H9 (cell line): ENCODE measurements at regions not wholly inside any gene's neighbourhood (a gene's known extent, or its start where the extent isn't known, plus 50 kb on each side); places are given as distances from the start of the nearest gene placed in this dataset.

Experiments
- DNase-seq: peaks from one replicate; pipeline ENCODE4 v3.0.0-alpha.2; 2017
- H2AFZ ChIP-seq: one replicate; pipeline ENCODE4 v1.6.1; 2013; ENCODE audit warnings: mild to moderate bottlenecking, low read length, control low read depth, moderate library complexity
- H2AK5ac ChIP-seq: 2 replicates; pipeline ENCODE4 v1.6.1; 2013; ENCODE audit warnings: low read length, control low read depth, mixed read lengths; ENCODE audit not compliant: insufficient read length
- H2BK120ac ChIP-seq: one replicate; pipeline ENCODE4 v1.6.1; 2013; ENCODE audit warnings: low read depth, mild to moderate bottlenecking, low read length, control low read depth, inconsistent platforms; ENCODE audit not compliant: poor library complexity, severe bottlenecking
- H2BK12ac ChIP-seq: 2 replicates; pipeline ENCODE4 v1.6.1; 2013; ENCODE audit warnings: low read length, control low read depth, mixed read lengths, low read depth; ENCODE audit not compliant: insufficient read length
- H2BK15ac ChIP-seq: 2 replicates; pipeline ENCODE4 v1.6.1; 2013; ENCODE audit warnings: low read depth, low read length, control low read depth
- H2BK20ac ChIP-seq: one replicate; pipeline ENCODE4 v1.6.1; 2013; ENCODE audit warnings: low read depth, mild to moderate bottlenecking, low read length, control low read depth, inconsistent platforms; ENCODE audit not compliant: poor library complexity, severe bottlenecking
- H2BK5ac ChIP-seq: 2 replicates; pipeline ENCODE4 v1.6.1; 2013; ENCODE audit warnings: low read length, control low read depth, mixed read lengths; ENCODE audit not compliant: insufficient read length
- H3K14ac ChIP-seq: 2 replicates; pipeline ENCODE4 v1.6.1; 2013; ENCODE audit warnings: low read length, control low read depth; ENCODE audit not compliant: insufficient read depth
- H3K18ac ChIP-seq: 2 replicates; pipeline ENCODE4 v1.6.1; 2013; ENCODE audit warnings: low read depth, mild to moderate bottlenecking, mixed read lengths, low read length, control low read depth; ENCODE audit not compliant: insufficient read length
- H3K23ac ChIP-seq: 2 replicates; pipeline ENCODE4 v1.6.1; 2013; ENCODE audit warnings: low read length, control low read depth, mixed read lengths, low read depth; ENCODE audit not compliant: insufficient read length
- H3K23me2 ChIP-seq: 2 replicates; pipeline ENCODE4 v1.6.1; 2013; ENCODE audit warnings: low read depth, mild to moderate bottlenecking, mixed read lengths, low read length, control low read depth; ENCODE audit not compliant: insufficient read length, poor library complexity, severe bottlenecking
- H3K27ac ChIP-seq: 2 replicates; pipeline ENCODE4 v1.5.1; 2013; ENCODE audit warnings: low read length, control low read depth, mixed read lengths, low read depth; ENCODE audit not compliant: insufficient read length
- H3K27me3 ChIP-seq: 2 replicates; pipeline ENCODE4 v1.6.1; 2013; ENCODE audit warnings: low read length, control low read depth, inconsistent platforms; ENCODE audit not compliant: insufficient read depth
- H3K4ac ChIP-seq: 2 replicates; pipeline ENCODE4 v1.6.1; 2013; ENCODE audit warnings: low read depth, mild to moderate bottlenecking, control low read depth, inconsistent platforms, low read length, moderate library complexity
- H3K4me1 ChIP-seq: 2 replicates; pipeline ENCODE4 v1.6.1; 2013; ENCODE audit warnings: low read length, control low read depth, inconsistent platforms; ENCODE audit not compliant: insufficient read depth
- H3K4me2 ChIP-seq: 2 replicates; pipeline ENCODE4 v1.6.1; 2013; ENCODE audit warnings: low read length, control low read depth, mixed read lengths; ENCODE audit not compliant: insufficient read length, insufficient read depth
- H3K56ac ChIP-seq: 2 replicates; pipeline ENCODE4 v1.6.1; 2013; ENCODE audit warnings: low read depth, mild to moderate bottlenecking, mixed read lengths, low read length, control low read depth; ENCODE audit not compliant: insufficient read length
- H3K79me1 ChIP-seq: 2 replicates; pipeline ENCODE4 v1.6.1; 2013; ENCODE audit warnings: low read depth, mild to moderate bottlenecking, moderate library complexity, low read length, control low read depth, inconsistent platforms; ENCODE audit not compliant: insufficient read depth, poor library complexity, severe bottlenecking
- H3K79me2 ChIP-seq: 2 replicates; pipeline ENCODE4 v1.6.1; 2013; ENCODE audit warnings: low read length, control low read depth, inconsistent platforms; ENCODE audit not compliant: insufficient read depth
- H3K9ac ChIP-seq: 2 replicates; pipeline ENCODE4 v1.6.1; 2013; ENCODE audit warnings: low read length, control low read depth, mixed read lengths; ENCODE audit not compliant: insufficient read length; ENCODE audit errors: extremely low read depth
- H3K9me3 ChIP-seq: one replicate; pipeline ENCODE4 v1.6.1; 2013; ENCODE audit warnings: low read depth, low read length, inconsistent platforms; ENCODE audit not compliant: control insufficient read depth
- H3T11ph ChIP-seq: one replicate; pipeline ENCODE4 v1.6.1; 2013; ENCODE audit warnings: mild to moderate bottlenecking, low read length, control low read depth, inconsistent platforms
- H4K20me1 ChIP-seq: one replicate; pipeline ENCODE4 v1.6.1; 2013; ENCODE audit not compliant: control insufficient read depth, insufficient read length, insufficient read depth
- H4K5ac ChIP-seq: 2 replicates; pipeline ENCODE4 v1.6.1; 2013; ENCODE audit warnings: low read depth, mild to moderate bottlenecking, mixed read lengths, low read length, control low read depth; ENCODE audit not compliant: insufficient read length
- H4K8ac ChIP-seq: replicated peaks from 2 replicates; pipeline ENCODE4 v1.6.1; 2013; ENCODE audit warnings: low read length, control low read depth, mixed read lengths, low read depth; ENCODE audit not compliant: insufficient read length
- H4K91ac ChIP-seq: 2 replicates; pipeline ENCODE4 v1.6.1; 2013; ENCODE audit warnings: low read depth, mild to moderate bottlenecking, moderate library complexity, mixed read lengths, low read length, control low read depth; ENCODE audit not compliant: insufficient read length
- H3K27ac Mint-ChIP-seq, 3 experiments: 2 replicates in 2 of 3; 3 replicates in 1 of 3; pipeline ENCODE4 v1.8.0; 2020 to 2021; ENCODE audit warnings: mixed read lengths in 3 of 3, mild to moderate bottlenecking in 1 of 3, moderate library complexity in 1 of 3
- H3K27me3 Mint-ChIP-seq: 2 replicates; pipeline ENCODE4 v1.8.0; 2021; ENCODE audit warnings: low read depth, mild to moderate bottlenecking, moderate library complexity, mixed read lengths
- H3K36me3 Mint-ChIP-seq, 3 experiments: 2 replicates in 2 of 3; 3 replicates in 1 of 3; pipeline ENCODE4 v1.8.0; 2020 to 2021; ENCODE audit warnings: low read depth in 3 of 3, mixed read lengths in 3 of 3; ENCODE audit not compliant: insufficient read depth in 1 of 3
- H3K4me1 Mint-ChIP-seq, 2 experiments: 2 replicates each; pipeline ENCODE4 v1.8.0; 2020; ENCODE audit warnings: mixed read lengths in 2 of 2
- H3K4me3 Mint-ChIP-seq, 2 experiments: 2 replicates in 1 of 2; 3 replicates in 1 of 2; pipeline ENCODE4 v1.8.0; 2020 to 2021; ENCODE audit warnings: mild to moderate bottlenecking in 2 of 2, mixed read lengths in 2 of 2, moderate library complexity in 1 of 2
- H3K9me3 Mint-ChIP-seq, 2 experiments: 2 replicates in 1 of 2; 3 replicates in 1 of 2; pipeline ENCODE4 v1.8.0; 2020; ENCODE audit warnings: mild to moderate bottlenecking in 2 of 2, mixed read lengths in 2 of 2, moderate library complexity in 1 of 2
- WGBS: extraction: QIAGEN DNeasy Blood & Tissue Kit; methylation state at CpG from one replicate; pipeline ENCODE4 v1.1.7; 2013; ENCODE audit warnings: missing lambda C conversion rate, low lambda C conversion rate, mixed read lengths; ENCODE audit not compliant: insufficient read length; ENCODE audit errors: extremely low coverage; 5-methylcytosine and 5-hydroxymethylcytosine counted together
- TF ChIP-seq, protein P1 (sequence below): fragments of 200-600 bp; sonication (generic); conservative IDR thresholded peaks from 3 replicates; pipeline ENCODE4 v1.8.0; 2021; ENCODE audit warnings: antibody characterized with exemption, mild to moderate bottlenecking

DNA sequence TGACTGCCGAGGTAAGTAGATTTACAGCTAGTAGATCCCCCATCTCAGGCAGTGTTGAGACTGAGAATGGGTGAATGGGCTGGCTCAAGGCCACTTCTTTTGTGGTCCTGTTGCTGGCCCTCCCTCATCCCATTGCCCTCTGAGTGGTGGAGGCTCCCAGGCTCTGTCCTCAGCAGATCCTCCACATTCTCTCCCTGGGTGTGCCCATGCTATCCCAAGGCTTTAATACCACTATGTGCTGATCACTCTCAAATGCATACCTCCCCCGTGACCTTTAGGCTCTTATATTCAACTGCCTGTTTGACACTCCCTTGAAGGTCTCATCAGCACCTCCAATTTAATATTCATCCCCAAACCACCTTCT lies 271.8 kb downstream of the GLI2 start:
- H3K9me3 Mint-ChIP-seq: peaks cover 0 to 12% of the 10 kb centered on the region in 2 experiments; a peak in 4 of 5 replicates
- Histone ChIP-seq H3K23me2 (no peaks in the 10 kb centered on the region), H2BK120ac (no peak overlapping the region), H4K20me1 (no peaks in the 10 kb centered on the region), H2BK15ac (no peak overlapping the region), H3K4me1 (peaks cover 7% of the 10 kb centered on the region; the same call in 1 of the 2 replicates), H3K18ac (no peak overlapping the region), H3K27me3 (no peaks in the 10 kb centered on the region), H2BK5ac (no peak overlapping the region), H4K5ac (no peak overlapping the region), H3K4ac (no peak overlapping the region), H3K9me3 (no peaks in the 10 kb centered on the region), H2BK12ac (no peak overlapping the region), H3K4me2 (no peak overlapping the region), H2AFZ (no peak overlapping the region), H2BK20ac (no peak overlapping the region), H3K79me1 (no peaks in the 10 kb centered on the region), H3K14ac (no peak overlapping the region), H2AK5ac (no peak overlapping the region), H3K27ac (no peak overlapping the region), H3K23ac (no peak overlapping the region), H3K79me2 (no peaks in the 10 kb centered on the region), H4K91ac (no peak overlapping the region), H3K9ac (no peak overlapping the region), H3K56ac (no peak overlapping the region), H4K8ac (no peak overlapping the region), H3T11ph (no peak overlapping the region)
- H3K4me1 Mint-ChIP-seq: peaks cover 16 to 18% of the 10 kb centered on the region in 2 experiments
- H3K4me3 Mint-ChIP-seq: no peak overlapping the region
- no peak for DNase-seq
- H3K36me3 Mint-ChIP-seq: no peaks in the 10 kb centered on the region
- no CpG with 5 or more reads among the region's 2 CpGs for WGBS
- TF ChIP-seq, protein P1, sequence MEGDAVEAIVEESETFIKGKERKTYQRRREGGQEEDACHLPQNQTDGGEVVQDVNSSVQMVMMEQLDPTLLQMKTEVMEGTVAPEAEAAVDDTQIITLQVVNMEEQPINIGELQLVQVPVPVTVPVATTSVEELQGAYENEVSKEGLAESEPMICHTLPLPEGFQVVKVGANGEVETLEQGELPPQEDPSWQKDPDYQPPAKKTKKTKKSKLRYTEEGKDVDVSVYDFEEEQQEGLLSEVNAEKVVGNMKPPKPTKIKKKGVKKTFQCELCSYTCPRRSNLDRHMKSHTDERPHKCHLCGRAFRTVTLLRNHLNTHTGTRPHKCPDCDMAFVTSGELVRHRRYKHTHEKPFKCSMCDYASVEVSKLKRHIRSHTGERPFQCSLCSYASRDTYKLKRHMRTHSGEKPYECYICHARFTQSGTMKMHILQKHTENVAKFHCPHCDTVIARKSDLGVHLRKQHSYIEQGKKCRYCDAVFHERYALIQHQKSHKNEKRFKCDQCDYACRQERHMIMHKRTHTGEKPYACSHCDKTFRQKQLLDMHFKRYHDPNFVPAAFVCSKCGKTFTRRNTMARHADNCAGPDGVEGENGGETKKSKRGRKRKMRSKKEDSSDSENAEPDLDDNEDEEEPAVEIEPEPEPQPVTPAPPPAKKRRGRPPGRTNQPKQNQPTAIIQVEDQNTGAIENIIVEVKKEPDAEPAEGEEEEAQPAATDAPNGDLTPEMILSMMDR: no peak
- peak overlapping the region in 1 of 3 experiments; percentile 27; a peak in 1 of 7 replicates for H3K27ac Mint-ChIP-seq
- peaks cover 58% of the 10 kb centered on the region for H3K27me3 Mint-ChIP-seq
